ENCODE measurements at regions not wholly inside any gene's neighbourhood (a gene's known extent, or its start where the extent isn't known, plus 50 kb on each side); places are given as distances from the start of the nearest gene placed in this dataset.

DNA sequence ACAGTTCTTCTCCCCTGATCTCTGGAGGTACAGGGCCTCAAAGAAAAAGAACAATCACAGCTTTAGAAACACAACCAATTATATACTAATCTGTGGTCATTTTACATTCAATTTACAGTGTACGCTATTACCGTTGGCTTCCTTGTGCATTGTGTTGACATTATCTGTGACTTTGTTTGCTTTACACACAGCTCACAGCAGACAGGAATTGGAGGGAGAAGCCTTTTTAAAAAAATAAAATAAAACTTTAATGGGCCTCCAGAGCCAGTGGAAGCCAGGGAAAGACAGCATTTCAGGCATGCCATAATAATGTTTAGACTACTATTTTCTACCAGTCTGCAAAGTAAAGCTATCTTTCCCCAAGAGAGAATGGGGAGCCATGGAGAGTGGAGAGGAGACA is 179.0 kb upstream of the ADO start:
- TF ChIP-seq POLR2A (IDR thresholded peaks at IDR 0.05; ENCODE audit: low read depth, low read length) (no peak), POLR2AphosphoS5 (IDR thresholded peaks at IDR 0.05; ENCODE audit: low read depth, low read length) (no peak), TAF1 (IDR thresholded peaks at IDR 0.05; ENCODE audit: low read depth, low read length) (no peak), POU2F2 (IDR thresholded peaks at IDR 0.05; ENCODE audit: low read depth, low read length) (no peak), SPI1 (IDR thresholded peaks at IDR 0.05; ENCODE audit: low read depth, low read length) (no peak)

Measured in GM12891 (cell line).